ENCODE measurements at regions not wholly inside any gene's neighbourhood (a gene's known extent, or its start where the extent isn't known, plus 50 kb on each side); places are given as distances from the start of the nearest gene placed in this dataset.

DNA sequence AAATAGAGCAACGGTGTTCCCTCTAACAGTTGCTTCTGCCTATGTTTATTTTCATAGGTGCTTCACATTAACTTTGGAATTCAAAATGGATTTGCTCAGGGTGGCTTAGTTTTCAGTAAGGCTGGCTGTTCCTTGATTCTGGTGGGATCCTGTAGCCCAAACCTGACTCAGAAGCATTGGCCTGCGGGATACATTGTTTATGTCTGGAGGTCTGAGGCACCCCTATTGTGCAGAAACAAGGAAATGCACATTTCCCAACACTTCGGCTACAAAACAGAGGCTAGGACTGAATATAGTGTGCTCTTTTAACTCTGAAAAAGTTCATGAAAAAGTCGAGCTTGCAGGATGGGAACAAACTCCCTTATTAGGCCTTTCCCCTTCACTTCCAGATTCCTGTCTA, 133.8 kb upstream of the F3 start:
- TF ChIP-seq, protein P1, sequence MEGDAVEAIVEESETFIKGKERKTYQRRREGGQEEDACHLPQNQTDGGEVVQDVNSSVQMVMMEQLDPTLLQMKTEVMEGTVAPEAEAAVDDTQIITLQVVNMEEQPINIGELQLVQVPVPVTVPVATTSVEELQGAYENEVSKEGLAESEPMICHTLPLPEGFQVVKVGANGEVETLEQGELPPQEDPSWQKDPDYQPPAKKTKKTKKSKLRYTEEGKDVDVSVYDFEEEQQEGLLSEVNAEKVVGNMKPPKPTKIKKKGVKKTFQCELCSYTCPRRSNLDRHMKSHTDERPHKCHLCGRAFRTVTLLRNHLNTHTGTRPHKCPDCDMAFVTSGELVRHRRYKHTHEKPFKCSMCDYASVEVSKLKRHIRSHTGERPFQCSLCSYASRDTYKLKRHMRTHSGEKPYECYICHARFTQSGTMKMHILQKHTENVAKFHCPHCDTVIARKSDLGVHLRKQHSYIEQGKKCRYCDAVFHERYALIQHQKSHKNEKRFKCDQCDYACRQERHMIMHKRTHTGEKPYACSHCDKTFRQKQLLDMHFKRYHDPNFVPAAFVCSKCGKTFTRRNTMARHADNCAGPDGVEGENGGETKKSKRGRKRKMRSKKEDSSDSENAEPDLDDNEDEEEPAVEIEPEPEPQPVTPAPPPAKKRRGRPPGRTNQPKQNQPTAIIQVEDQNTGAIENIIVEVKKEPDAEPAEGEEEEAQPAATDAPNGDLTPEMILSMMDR (optimal IDR thresholded peaks at IDR 0.05 in 1 of 3, IDR thresholded peaks at IDR 0.05 in 1 of 3, conservative IDR thresholded peaks at IDR 0.05 in 1 of 3; ENCODE audit: extremely low read depth in 1 of 3, insufficient read depth in 2 of 3, low read length in 3 of 3), result no peak
- no peak for TF ChIP-seq EZH2 (IDR thresholded peaks at IDR 0.05; ENCODE audit: low read length)
